ENCODE measurements at regions not wholly inside any gene's neighbourhood (a gene's known extent, or its start where the extent isn't known, plus 50 kb on each side); places are given as distances from the start of the nearest gene placed in this dataset.

- ChIA-PET CTCF (interaction anchor here (1.0 kb wide), 1 partner anchor 147 kb away, joined by 3 read pairs; no protein-coding TSS in a partner anchor), POLR2A (interaction anchor here (0.6 kb wide), 1 partner anchor 22 kb away, joined by 3 read pairs; no protein-coding TSS in a partner anchor)
- H3K4me3 ChIP-seq (ENCODE audit: low read depth, low read length), result no peak overlapping the region
- no peak for TF ChIP-seq CTCF (IDR thresholded peaks at IDR 0.05; ENCODE audit: insufficient read depth, low read length, missing control alignments)
- no peak for DNase-seq (ENCODE audit: low read depth, low spot score)
Measured at GRCh38 chr1:224791362-224791941, 138.0 kb upstream of the DNAH14 start.

- H3K4me3 ChIP-seq (ENCODE audit: low read depth, low read length), result no peak overlapping the region
- ChIA-PET POLR2A (no interaction called here), CTCF (no interaction called here)
- TF ChIP-seq CTCF (IDR thresholded peaks at IDR 0.05; ENCODE audit: insufficient read depth, low read length, missing control alignments), result no peak
- no peak for DNase-seq (ENCODE audit: low read depth, low spot score)
Measured at GRCh38 chr1:224795591-224795990, 133.9 kb upstream of the DNAH14 start.

- no peak for TF ChIP-seq CTCF (IDR thresholded peaks at IDR 0.05; ENCODE audit: insufficient read depth, low read length, missing control alignments)
Measured at GRCh38 chr1:224799083-224799482, 130.4 kb upstream of the DNAH14 start.

GRCh38 chr1:224800486-224801119, 128.9 kb upstream of the DNAH14 start:
- no peak overlapping the region for H3K4me3 ChIP-seq (ENCODE audit: low read depth, low read length)
- no peak for DNase-seq (ENCODE audit: low read depth, low spot score)
- ChIA-PET CTCF (no interaction called here), POLR2A (no interaction called here)
- TF ChIP-seq CTCF (IDR thresholded peaks at IDR 0.05; ENCODE audit: insufficient read depth, low read length, missing control alignments), result no peak

More at GRCh38 chr1:224799083-224799482, 130.4 kb upstream of the DNAH14 start:
- ChIA-PET CTCF (no interaction called here), POLR2A (no interaction called here)
- H3K4me3 ChIP-seq (ENCODE audit: low read depth, low read length), result no peak overlapping the region
- no peak for DNase-seq (ENCODE audit: low read depth, low spot score)

GRCh38 chr1:224801844-224802490, 127.5 kb upstream of the DNAH14 start:
- no peak overlapping the region for H3K4me3 ChIP-seq (ENCODE audit: low read depth, low read length)
- no peak for TF ChIP-seq CTCF (IDR thresholded peaks at IDR 0.05; ENCODE audit: insufficient read depth, low read length, missing control alignments)
- ChIA-PET CTCF (no interaction called here), POLR2A (no interaction called here)
- no peak for DNase-seq (ENCODE audit: low read depth, low spot score)

GRCh38 chr1:224802617-224803016, 126.9 kb upstream of the DNAH14 start:
- DNase-seq (ENCODE audit: low read depth, low spot score), result no peak
- H3K4me3 ChIP-seq (ENCODE audit: low read depth, low read length), result no peak overlapping the region
- ChIA-PET POLR2A (no interaction called here), CTCF (interaction anchor here (1.0 kb wide), 1 partner anchor 49 kb away, joined by 3 read pairs; no protein-coding TSS in a partner anchor)
- no peak for TF ChIP-seq CTCF (IDR thresholded peaks at IDR 0.05; ENCODE audit: insufficient read depth, low read length, missing control alignments)

Measured in AG04449 (cell line).